A673 (cell line): ENCODE measurements at regions not wholly inside any gene's neighbourhood (a gene's known extent, or its start where the extent isn't known, plus 50 kb on each side); places are given as distances from the start of the nearest gene placed in this dataset.

Experiments
- BruUV-seq: library from RNA; stranded (reverse); fragments of 400-500 nt; replicated peaks from 2 replicates; lab custom pipeline; 2021; lab: Mats Ljungman, UMichigan
- CTCF ChIA-PET: fragments of 300-600 bp; sonication (Branson Sonifier 250); formaldehyde crosslinking; loops from one replicate; lab custom pipeline; 2022; ENCODE audit warnings: antibody characterized with exemption; lab: Charles Lee
- POLR2A ChIA-PET: fragments of 300-600 bp; sonication (Branson Sonifier 250); formaldehyde crosslinking; loops from one replicate; lab custom pipeline; 2022; ENCODE audit warnings: antibody characterized with exemption; ENCODE audit not compliant: low non-redundant PET; lab: Charles Lee
- DNase-seq: peaks from one replicate; pipeline ENCODE4 v3.0.0-alpha.2; 2015; ENCODE audit warnings: low spot score
- H3K27ac ChIP-seq: fragments of 200-600 bp; sonication (generic); 2 replicates; pipeline ENCODE4 v1.5.1; 2016; ENCODE audit warnings: mixed run types, low read depth, mild to moderate bottlenecking, mixed read lengths, antibody characterized with exemption, low read length; ENCODE audit not compliant: poor library complexity, severe bottlenecking
- H3K27me3 ChIP-seq: fragments of 200-600 bp; sonication (generic); replicated peaks from 2 replicates; pipeline ENCODE4 v1.6.1; 2017; ENCODE audit warnings: mixed run types, low read depth, mild to moderate bottlenecking, mixed read lengths, antibody characterized with exemption, low read length; ENCODE audit not compliant: insufficient read depth, poor library complexity
- H3K36me3 ChIP-seq: fragments of 200-600 bp; sonication (generic); 2 replicates; pipeline ENCODE4 v1.6.1; 2016; ENCODE audit warnings: mixed run types, mild to moderate bottlenecking, mixed read lengths, antibody characterized with exemption, low read length; ENCODE audit not compliant: insufficient read depth, poor library complexity, severe bottlenecking
- H3K4me1 ChIP-seq: fragments of 200-600 bp; sonication (generic); 2 replicates; pipeline ENCODE4 v1.6.1; 2017; ENCODE audit warnings: mixed run types, mild to moderate bottlenecking, mixed read lengths, antibody characterized with exemption, low read length; ENCODE audit not compliant: insufficient read depth, poor library complexity, severe bottlenecking
- H3K4me3 ChIP-seq: fragments of 200-600 bp; sonication (generic); 2 replicates; pipeline ENCODE4 v1.5.1; 2016; ENCODE audit warnings: low read depth, mixed run types, mild to moderate bottlenecking, mixed read lengths, low read length; ENCODE audit not compliant: poor library complexity, severe bottlenecking
- H3K9me3 ChIP-seq: fragments of 200-600 bp; sonication (generic); 2 replicates; pipeline ENCODE4 v1.6.1; 2016; ENCODE audit warnings: mixed run types, low read depth, mild to moderate bottlenecking, mixed read lengths, antibody characterized with exemption, low read length; ENCODE audit not compliant: poor library complexity, severe bottlenecking
- CTCF ChIP-seq: fragments of 300-800, 200-600 bp; sonication (generic); conservative IDR thresholded peaks from 2 replicates; pipeline ENCODE4 v1.5.1; 2017; ENCODE audit warnings: low read depth, mild to moderate bottlenecking, antibody characterized with exemption, low read length, moderate library complexity, mixed read lengths
- EZH2 ChIP-seq: fragments of 200-600 bp; sonication (generic); IDR thresholded peaks from 2 replicates; pipeline ENCODE4 v1.6.1; 2017; ENCODE audit warnings: borderline replicate concordance, low read depth, mild to moderate bottlenecking, mixed read lengths, antibody characterized with exemption, low read length; ENCODE audit not compliant: poor library complexity, severe bottlenecking
- intact Hi-C: fragments of 100-400 bp; cut with micrococcal nuclease; formaldehyde crosslinking; loops from one replicate; pipeline ENCODE4 v1.10.0; 2022; ENCODE audit not compliant: unreplicated experiment

GRCh38 chr5:155455791-155456514 is 442.4 kb downstream of the KIF4B start:
- Histone ChIP-seq H3K4me3 (no peak overlapping the region), H3K36me3 (no peaks in the 10 kb centered on the region), H3K4me1 (no peaks in the 10 kb centered on the region), H3K27ac (no peak overlapping the region), H3K27me3 (no peaks in the 10 kb centered on the region), H3K9me3 (no peaks in the 10 kb centered on the region)
- POLR2A ChIA-PET = no interaction called here
- BruUV-seq = no TSS peak
- no peak for DNase-seq
- TF ChIP-seq CTCF = no peak
- no peak for TF ChIP-seq EZH2
- intact Hi-C loops = no loop called here
- CTCF ChIA-PET = no interaction called here

DNA sequence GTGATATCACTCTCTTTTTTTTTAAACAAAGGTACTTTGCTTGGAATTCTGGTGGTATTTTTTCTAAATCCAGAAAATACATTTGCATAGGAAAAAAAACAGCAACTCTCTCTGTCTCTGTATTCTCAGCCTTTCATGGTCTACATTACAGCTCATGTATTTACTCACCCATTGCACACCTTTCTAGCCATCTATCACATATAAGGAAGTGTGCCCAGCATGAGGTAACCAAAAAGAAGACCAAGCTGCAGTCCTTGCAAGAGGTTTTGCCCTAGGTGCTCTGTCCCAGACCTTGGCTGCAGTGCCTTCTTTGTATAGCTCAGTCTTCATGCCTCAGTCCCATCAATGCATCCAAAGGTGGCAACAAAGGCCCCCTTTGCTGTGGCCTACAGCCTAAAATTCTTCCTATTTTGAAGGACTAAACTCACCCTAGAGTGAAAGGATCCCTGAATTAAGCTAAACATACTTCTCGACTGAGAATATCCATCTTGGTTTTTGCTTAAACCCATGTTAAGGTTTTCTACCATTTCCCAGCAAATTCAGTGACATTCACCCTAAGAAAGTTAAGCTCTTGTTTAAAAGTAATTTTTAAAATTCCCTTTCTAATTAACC is 446.4 kb downstream of the KIF4B start:
- DNase-seq = no peak
- Histone ChIP-seq H3K36me3 (no peaks in the 10 kb centered on the region), H3K4me3 (no peak overlapping the region), H3K4me1 (no peaks in the 10 kb centered on the region), H3K27ac (no peak overlapping the region), H3K9me3 (no peaks in the 10 kb centered on the region), H3K27me3 (no peaks in the 10 kb centered on the region)
- POLR2A ChIA-PET = no interaction called here
- no TSS peak for BruUV-seq
- CTCF ChIA-PET = no interaction called here
- no peak for TF ChIP-seq EZH2
- TF ChIP-seq CTCF = no peak
- intact Hi-C loops = no loop called here

DNA sequence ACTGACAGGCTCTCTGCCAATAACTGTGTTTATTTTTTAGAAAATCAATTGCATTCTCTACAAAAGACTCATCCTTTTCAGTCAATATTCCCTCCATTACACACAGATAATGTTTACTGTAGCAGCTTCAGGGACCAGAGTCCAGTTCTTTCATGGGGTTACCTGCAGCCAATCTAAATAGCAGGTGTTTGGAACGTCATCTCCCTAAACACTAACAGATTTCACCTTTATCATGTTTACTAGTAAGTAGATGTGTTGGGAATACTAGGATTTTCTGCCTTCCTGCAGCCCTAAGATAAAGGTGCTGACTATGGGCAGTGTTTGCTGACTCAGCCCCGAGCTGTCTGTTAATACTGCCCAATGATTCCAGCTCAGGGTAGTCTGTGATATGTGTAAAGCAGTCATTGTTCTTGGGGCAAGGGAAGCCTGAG is 447.0 kb downstream of the KIF4B start:
- no TSS peak for BruUV-seq
- ChIA-PET POLR2A (no interaction called here), CTCF (no interaction called here)
- Histone ChIP-seq H3K9me3 (no peaks in the 10 kb centered on the region), H3K27me3 (no peaks in the 10 kb centered on the region), H3K4me1 (no peaks in the 10 kb centered on the region), H3K36me3 (no peaks in the 10 kb centered on the region), H3K27ac (no peak overlapping the region), H3K4me3 (no peak overlapping the region)
- DNase-seq = no peak
- TF ChIP-seq CTCF = no peak
- TF ChIP-seq EZH2 = no peak
- intact Hi-C loops = no loop called here
